Head of caudate nucleus (tissue), 42 donors: ENCODE measurements at regions not wholly inside any gene's neighbourhood (a gene's known extent, or its start where the extent isn't known, plus 50 kb on each side); places are given as distances from the start of the nearest gene placed in this dataset.
A peak's percentile ranks its signal among the peaks of the same experiment; 100 is the strongest.
"Not testable (repeated sequence)": the region's sequence is repeated elsewhere in the genome, so short reads cannot be mapped to it uniquely, and the experiment has no call there.

Experiments used
- DNase-seq, 42 donors: peaks; one replicate each; pipeline versions ENCODE4 v3.0.0 to v3.0.0-alpha.2; 2020 to 2021; ENCODE audit warnings: mixed read lengths in 7 of 42
- intact Hi-C: fragments of 100-400 bp; cut with DNase I; formaldehyde crosslinking; loops from one replicate; pipeline ENCODE4 v1.15.0; 2022

DNA sequence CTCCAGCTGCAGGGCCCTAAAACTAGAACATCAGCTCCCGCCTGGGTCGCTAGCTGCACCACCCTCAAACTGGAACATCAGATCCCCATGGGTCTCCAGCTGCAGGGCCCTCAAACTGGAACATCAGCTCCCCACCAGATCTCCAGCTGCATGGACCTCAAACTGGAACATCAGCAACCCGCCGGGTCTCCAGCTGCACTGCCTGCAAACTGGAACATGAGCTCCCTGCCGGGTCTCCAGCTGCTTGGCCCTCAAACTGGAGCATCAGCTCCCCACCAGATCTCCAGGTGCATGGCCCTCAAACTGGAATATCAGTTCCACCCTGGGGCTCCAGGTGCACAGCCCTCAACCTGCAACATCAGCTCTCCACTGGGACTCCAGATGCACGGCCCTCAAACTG, 82.7 kb downstream of the TFRC start:
- intact Hi-C loops, DNase-seq: not testable (repeated sequence)

DNA sequence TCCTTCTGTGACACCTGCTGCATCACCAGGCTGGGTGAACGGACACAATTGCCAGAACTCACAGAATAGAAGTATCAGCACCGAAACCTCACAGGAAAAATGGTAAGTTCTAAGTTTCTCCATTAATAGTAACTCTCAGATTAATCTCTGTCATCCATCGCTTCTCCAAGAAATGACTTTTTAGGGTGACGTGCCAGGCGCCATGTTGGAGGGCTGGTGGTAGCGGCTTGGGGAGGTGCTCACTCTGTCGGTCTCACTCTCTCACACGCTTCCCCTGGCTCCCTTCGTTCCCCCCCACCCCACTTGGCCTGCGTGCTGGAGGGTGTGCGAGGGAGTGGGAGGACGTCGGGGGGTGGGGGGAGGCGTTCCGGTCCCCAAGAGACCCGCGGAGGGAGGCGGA, 85.6 kb downstream of the TFRC start:
- intact Hi-C loops, DNase-seq: not testable (repeated sequence)

DNA sequence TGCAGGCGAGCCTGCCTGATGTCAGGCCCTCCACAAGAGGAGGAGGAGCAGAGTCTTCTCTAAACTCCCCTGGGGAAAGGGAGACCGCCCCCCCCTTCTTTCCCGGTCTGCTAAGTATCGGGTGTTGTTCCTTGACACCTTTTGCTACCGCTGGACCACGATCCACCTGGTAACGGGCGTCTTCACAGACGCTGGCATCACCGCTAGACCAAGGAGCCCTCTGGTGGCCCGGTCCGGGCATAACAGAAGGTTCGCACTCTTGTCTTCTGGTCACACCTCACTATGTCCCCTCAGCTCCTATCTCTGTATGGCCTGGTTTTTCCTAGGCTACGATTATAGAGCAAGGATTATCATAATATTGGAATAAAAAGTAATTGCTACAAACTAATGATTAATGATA, 86.0 kb upstream of the TNK2 start:
- intact Hi-C loops, result not testable (repeated sequence)
- DNase-seq, result peak in 41 of 42 donors; percentile 22 to 82 (median 62)

DNA sequence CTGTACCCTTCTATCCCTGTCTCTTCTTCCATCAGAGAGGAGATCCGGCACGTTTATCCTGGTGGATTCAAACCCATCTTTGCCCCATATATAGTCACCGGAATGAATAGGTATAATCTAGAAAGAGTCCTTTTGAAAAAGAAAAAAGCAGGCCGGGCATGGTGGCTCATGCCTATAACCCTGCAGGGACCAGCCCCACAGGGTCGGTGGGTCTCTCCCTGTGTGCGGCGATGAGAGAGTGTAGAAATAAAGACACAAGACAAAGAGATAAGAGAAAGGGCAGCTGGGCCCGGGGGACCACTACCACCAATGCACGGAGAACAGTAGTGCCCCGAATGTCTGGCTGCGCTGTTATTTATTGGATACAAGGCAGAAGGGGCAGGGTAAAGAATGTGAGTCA, 85.3 kb upstream of the TNK2 start:
- intact Hi-C loops, DNase-seq: not testable (repeated sequence)

DNA sequence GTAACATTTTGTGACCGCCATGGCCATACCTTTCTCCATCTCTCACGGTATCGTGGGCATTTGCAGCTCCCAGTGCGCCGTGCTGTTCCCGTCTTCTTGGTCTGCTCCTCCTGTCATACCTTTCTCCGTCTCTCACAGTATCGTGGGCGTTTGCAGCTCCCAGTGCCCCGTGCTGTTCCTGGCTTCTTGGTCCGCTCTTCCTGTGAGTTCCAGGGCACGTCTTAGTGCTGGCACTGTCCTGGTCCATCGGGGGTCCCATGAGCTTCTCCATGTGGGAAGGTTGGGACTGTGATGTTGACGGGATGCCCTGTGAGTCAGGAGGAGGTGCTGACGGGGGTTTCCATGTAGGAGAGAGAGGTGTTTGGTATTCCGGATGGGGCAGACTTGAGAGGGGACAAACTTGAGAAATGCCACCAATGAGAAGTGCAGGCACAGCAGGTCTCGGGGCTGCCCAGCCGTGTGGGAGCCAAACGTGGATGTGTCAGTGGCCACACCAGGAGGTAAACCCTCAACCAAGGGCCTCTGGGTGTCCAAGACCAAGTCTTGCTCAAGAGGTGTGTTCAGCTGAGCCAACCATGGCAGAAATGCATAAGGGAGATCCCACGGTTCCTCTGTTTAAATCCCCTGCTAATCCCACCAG, 84.7 kb upstream of the TNK2 start:
- intact Hi-C loops, DNase-seq: not testable (repeated sequence)

DNA sequence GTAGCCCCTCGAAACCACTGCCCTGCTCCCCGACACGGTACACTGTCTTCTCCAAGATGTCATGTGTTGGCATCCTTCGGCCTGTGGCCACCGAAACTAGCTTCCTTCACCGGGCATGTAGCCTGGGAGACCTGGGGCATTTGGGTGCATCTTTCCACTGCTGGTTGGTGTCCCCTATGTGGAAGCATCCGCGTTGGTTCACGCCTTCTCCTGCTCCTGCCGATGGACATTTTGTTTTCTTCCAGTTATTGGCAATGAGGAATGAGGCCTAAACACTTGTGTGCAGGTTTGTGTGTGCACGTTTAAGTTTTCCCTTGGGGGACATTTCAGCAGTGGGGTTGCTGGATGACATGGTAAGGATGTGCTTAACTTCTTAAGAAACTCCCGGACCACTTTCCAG, 83.6 kb upstream of the TNK2 start:
- DNase-seq, intact Hi-C loops: not testable (repeated sequence)

DNA sequence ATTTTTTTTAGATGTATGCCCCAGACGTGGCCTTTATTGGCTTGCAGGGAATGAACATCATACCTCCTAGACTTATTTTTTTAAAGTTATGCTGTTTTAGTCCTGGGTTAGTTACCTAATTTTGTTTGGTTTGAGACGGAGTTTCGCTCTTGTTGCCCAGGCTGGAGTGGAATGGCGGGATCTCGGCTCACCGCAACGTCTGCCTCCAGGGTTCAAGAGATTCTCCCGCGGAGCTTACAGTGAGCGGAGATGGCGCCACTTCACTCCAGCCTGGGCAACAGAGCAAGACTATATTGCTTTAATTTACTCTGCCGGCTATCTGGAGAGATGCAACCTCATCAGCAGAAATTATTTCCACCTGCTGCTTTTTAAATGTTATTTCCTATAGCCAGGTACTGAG, 82.9 kb upstream of the TNK2 start:
- intact Hi-C loops, DNase-seq: not testable (repeated sequence)

DNA sequence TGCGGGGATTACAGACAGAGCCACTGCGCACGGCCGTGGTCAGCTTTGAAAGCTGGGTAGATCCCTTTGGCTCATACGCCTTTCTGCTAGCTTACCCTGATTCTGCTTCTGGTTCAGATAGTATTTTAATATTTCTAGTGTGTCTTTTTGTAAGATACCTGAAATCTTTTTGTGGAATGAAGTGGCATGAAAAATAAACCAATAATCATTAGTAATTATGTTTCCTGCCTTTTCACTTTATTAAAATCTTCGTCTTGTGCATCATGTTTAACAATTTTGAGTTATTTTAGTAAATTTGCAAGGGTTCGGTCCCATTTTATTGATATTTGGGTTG, 82.5 kb upstream of the TNK2 start:
- intact Hi-C loops, DNase-seq: not testable (repeated sequence)

DNA sequence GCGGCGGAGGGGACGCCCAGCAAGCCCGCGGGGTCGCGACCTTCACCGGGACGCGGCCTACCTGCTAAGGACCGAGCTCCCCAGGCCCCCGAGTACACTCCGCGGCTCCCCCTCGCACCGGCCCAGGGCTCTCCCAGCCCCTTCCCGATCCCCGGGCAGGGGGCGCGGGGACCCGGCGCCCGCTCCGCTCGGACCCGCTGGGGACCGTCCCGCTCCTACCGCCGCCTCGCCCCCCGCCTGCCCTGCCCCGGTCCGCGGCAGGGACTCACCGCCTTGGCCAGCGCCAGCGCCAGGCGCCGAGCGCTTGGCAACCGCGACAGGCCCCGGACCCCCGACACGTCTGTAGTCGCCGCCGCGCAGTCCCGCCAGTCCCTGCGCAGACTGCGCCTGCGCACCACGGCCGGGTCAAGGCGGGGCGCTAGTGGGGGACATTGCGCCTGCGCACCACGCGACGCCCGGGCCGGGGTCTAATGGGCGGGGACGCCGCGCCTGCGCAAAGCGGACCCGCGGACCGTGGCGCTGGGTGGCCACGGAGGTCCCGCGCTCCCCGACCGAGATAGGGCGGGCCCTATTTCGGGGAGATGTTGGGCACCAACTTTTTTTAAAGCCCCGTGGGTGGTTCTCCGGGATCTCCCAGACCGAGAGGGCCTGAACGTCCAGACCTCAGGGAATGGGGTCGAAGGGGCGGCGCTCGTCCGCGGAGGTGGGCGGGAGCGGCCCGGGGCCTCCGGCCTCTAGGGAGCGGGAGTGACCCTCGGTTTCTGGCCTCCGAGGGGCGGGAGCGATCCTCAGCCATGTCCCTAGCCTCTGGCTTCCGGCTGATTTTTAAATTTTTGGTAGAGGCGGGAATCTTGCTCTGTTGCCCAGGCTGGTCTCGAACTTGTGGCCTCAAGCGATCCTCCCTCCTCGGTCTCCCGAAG, 81.8 kb upstream of the TNK2 start:
- peak; percentile 37 to 95 (median 88) for DNase-seq

DNA sequence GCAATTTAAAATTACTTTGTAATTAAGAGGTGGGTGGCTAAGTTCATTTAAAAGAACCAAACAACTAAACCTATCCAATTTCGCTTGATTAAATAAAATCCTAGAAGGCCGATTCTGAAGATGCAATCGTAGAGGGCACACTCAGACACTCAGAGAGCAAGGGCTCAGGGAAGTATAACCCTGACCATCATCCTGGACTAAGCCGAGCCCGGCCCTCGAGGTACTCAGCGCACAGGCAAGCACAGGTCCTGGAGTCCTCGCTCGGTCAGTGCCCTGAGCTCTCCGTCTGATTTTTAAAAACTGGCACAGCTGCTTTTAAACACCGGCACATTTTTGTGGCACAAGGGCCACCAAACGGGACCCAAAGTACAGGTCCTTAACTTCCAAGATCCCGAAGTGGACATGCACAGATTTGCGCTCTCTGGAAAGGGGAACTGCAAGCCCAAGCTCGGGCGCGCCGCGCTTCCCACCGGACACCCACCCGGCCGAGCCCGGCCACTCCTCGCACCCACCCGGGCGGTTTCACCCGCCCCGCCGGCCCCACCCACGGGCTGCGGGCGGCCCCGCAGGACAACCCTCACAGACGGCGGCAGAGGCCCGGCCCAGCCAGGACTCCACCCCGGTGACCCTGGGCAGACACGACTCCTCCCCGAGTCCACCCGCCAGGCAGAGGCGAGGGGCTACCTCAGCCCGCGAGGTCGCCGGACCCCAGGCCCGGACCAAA, 81.0 kb upstream of the TNK2 start:
- peak in 18 of 42 donors; percentile 6 to 47 (median 30) for DNase-seq
- intact Hi-C loops, result not testable (repeated sequence)

More for the DNA sequence above, 81.8 kb upstream of the TNK2 start:
- intact Hi-C loops, result not testable (repeated sequence)

DNA sequence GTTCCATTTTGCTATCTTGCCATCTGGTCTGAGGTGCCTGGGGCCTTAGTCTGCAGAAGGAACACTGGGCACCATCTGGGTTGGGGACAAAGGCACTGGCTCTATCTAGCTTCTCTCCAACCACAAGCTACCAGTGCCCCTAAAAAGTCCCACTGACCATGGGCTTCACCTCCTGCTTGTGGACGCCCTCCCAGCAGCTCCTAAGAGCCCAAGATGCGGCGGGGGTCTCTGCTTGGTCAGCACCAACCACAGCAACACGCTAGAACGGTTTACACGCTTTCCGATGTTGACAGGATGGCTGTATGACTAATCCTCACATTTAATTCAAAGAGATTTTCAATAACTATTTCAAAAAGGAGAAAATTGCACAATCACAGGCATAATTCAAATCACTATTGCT, 80.4 kb upstream of the TNK2 start:
- DNase-seq, intact Hi-C loops: not testable (repeated sequence)

DNA sequence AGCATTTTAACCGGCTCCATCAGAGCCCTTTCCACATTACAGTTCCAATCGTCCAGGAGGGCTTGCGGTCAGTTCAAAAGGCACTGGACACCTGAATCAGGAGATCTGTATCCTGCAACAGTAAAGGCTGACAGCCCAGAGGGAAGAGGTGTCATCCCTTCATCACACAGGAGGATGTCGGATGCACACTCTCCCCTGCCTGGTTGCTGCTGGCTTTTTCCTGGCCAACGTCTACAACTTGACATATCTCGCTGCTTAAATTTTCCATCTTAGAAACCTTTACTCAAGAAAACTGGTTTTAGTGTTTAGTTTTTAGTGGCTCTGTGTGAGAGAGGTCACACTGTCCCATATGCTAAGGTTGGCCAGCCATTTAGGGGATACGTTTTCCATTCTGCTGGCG, 78.7 kb upstream of the TNK2 start:
- DNase-seq, intact Hi-C loops: not testable (repeated sequence)

DNA sequence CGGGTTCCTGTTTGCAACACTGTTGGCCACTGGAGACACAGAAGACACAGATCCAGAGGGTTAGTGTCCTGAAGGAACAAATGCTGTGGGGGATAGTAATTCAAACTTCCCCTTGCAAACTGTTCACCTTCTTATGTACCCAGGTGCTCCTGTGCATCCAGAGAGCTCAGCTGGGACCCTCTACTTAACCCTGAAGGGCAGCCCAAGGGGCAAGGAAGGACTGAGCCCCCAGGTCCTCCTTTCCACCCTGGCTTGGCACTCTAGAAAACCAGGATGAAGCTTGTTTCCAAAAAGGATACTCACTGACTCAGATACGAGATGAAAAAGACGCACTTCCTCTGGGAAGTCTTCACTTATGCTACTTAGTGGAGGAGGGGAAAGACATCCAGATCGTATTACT, 78.2 kb upstream of the TNK2 start:
- DNase-seq, intact Hi-C loops: not testable (repeated sequence)

DNA sequence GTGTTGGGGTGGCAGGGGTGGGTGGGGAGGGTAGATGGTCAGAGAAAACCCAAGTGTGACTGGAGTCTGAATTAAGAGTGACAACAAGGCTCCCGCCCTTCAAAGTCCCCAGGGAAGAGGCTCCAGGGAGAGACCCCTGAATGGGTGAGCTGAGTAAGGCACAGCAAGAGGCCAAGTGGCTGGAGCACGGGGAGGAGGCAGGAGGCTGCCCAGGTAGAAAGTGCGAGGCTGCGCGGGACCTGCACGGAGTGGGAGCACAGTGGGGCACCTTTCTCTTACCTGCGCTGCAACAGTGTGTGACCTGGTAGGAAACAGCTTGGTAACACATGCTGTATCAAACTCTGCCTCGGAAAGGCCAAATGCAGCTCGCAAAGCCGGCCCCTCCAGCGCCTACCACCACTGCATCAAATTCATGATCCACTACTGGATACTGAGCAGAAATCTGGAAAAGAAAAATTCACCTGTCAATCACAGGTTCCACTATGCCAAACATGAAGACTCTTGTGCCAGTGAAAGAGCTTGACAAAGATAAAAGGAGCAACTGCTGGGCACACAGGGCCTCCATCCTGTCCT, 77.1 kb upstream of the TNK2 start:
- intact Hi-C loops, DNase-seq: not testable (repeated sequence)

DNA sequence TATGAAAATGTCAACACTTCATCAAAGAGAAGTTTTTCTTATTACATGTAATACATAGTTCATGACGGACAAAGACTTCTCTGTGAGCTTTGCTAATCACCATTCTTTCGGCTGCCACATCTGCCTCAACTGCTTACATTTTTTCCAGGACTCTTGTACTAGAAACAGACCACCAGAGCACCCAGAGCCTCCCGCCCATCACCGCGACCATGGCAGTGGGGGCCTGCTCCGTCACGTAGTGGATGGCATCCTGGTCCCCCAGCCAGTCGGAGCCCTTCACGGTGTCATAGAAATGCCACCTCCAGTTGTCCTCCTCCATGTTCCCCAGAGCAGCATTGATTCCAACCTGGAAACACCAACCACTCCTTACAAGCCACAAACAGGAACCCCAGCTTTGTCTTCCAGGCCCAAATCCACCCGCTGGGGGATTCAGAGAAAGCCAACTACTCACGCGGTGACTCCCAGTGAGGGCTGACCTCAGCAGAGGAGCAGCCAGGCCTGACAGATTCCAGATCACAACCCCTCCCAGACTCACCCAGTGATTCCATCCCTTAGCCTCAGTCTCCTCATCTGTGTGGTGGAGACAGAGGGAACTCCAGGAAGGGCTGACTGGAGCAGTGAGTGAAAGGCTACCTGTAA, 76.2 kb upstream of the TNK2 start:
- intact Hi-C loops, DNase-seq: not testable (repeated sequence)

DNA sequence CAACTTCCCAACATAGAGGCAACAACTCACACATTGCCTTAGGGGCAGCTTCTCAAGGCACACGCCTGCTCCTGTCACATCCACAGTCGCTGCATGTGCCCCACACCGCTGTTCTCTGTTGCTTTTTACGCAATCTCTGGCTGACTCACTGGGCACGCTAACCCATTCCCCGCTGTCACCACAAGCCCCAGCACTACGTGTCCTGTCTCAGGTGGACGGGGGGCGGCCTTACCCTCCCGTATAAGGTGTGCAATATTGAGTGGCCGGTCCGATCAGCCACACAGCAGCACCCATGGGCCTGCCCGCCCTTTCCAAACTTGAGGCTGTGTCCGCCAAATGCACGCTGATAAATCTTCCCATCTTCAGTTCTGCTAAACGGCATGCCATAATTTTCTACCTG, 75.5 kb upstream of the TNK2 start:
- intact Hi-C loops, DNase-seq: not testable (repeated sequence)

DNA sequence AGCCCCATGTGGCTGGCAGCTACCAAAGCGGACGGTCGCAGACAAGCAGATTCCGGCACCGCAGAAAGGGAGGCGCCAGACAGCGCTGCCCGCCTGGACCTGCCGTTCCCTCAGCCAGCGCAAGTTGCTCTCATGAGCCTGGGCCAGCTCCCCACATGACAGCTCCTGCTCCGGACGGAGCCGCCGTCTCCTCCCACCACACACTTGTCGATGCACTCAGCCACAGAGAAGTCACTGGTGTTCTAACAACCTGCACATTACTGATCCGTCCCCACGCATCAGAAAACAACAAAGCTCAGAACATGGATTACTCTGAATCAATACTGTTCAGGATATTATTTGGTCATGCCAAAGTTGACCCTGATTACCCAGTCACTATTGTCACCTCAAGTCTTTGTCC, 74.4 kb upstream of the TNK2 start:
- intact Hi-C loops, DNase-seq: not testable (repeated sequence)

DNA sequence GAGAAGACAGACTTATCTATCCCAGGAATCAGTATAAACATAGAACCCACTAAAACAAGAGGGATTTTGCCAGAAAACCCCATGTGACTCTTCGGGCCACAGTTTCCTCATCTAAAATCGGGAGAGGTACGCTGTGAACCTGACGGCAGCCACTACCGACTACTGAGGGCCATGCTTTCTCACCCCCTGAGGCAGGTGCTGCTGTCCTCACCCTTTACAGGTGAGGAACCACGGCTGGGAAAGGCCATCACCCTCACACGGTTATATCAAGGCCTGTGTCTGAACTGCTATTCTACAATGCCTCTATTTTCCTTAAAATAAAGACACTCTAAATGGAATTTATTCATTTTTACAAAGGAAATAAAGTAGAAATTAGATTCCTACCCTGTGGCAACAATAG, 73.4 kb upstream of the TNK2 start:
- DNase-seq, intact Hi-C loops: not testable (repeated sequence)

DNA sequence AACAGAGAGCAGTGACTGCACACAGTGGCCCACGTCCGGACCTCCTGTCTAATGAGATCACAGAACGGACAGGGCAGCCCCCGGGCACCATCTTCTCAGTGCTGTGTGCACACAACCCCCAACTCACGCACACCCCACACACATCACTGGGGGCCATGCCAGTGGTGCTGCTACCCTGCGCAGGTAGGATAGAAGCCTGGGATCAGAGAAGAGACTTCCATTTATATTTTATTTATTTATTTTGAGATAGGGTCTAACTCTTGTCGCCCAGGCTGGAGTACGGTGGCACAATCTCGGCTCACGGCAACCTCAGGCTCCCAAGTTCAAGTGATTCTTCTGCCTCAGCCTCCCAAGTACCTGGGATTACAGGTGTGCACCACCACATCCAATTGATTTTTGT, 71.5 kb upstream of the TNK2 start:
- intact Hi-C loops, DNase-seq: not testable (repeated sequence)
